ENCODE measurements at regions not wholly inside any gene's neighbourhood (a gene's known extent, or its start where the extent isn't known, plus 50 kb on each side); places are given as distances from the start of the nearest gene placed in this dataset.

DNA sequence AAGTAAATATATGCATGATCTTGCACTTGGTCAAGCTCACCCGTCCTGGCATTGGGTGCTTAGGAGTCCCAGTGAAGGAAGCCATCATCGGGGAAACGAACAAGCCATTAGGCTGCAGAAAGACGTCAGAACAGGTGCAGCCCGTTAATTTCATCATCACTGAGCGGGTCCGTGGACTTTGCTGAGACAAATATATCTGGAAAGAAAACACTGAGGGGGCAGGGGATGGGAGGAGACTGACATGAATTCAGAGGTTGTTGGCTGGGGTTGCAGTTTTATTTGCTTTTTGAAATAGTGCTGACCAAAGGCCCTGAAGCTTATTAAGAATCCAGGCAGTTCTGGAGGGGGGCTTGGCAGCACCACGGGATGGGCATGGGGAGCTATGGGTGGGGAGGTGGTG is 207.2 kb downstream of the ENGASE start:
- Histone ChIP-seq H3K4me1 (no peaks in the 10 kb centered on the region), H3K9me3 (no peaks in the 10 kb centered on the region), H3K4me3 (no peak overlapping the region), H3K27ac (no peak overlapping the region), H3K27me3 (replicated peaks in 1 of 7) (peaks cover 0 to 76% (median 0%) of the 10 kb centered on the region in 7 donors), H3K36me3 (no peaks in the 10 kb centered on the region)
- no peak for TF ChIP-seq POLR2A (IDR thresholded peaks at IDR 0.05)
- TF ChIP-seq, protein P1, sequence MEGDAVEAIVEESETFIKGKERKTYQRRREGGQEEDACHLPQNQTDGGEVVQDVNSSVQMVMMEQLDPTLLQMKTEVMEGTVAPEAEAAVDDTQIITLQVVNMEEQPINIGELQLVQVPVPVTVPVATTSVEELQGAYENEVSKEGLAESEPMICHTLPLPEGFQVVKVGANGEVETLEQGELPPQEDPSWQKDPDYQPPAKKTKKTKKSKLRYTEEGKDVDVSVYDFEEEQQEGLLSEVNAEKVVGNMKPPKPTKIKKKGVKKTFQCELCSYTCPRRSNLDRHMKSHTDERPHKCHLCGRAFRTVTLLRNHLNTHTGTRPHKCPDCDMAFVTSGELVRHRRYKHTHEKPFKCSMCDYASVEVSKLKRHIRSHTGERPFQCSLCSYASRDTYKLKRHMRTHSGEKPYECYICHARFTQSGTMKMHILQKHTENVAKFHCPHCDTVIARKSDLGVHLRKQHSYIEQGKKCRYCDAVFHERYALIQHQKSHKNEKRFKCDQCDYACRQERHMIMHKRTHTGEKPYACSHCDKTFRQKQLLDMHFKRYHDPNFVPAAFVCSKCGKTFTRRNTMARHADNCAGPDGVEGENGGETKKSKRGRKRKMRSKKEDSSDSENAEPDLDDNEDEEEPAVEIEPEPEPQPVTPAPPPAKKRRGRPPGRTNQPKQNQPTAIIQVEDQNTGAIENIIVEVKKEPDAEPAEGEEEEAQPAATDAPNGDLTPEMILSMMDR (IDR thresholded peaks at IDR 0.05 in 8 of 11, conservative IDR thresholded peaks at IDR 0.05 in 3 of 11), result no peak
- 50 to 63% (median 60%) methylated on average over 8 of the region's 8 CpGs for WGBS, 5 donors
- no peak for DNase-seq
- intact Hi-C loops (cut with DNase I; ENCODE audit: low total_unique reads), result no loop called here

DNA sequence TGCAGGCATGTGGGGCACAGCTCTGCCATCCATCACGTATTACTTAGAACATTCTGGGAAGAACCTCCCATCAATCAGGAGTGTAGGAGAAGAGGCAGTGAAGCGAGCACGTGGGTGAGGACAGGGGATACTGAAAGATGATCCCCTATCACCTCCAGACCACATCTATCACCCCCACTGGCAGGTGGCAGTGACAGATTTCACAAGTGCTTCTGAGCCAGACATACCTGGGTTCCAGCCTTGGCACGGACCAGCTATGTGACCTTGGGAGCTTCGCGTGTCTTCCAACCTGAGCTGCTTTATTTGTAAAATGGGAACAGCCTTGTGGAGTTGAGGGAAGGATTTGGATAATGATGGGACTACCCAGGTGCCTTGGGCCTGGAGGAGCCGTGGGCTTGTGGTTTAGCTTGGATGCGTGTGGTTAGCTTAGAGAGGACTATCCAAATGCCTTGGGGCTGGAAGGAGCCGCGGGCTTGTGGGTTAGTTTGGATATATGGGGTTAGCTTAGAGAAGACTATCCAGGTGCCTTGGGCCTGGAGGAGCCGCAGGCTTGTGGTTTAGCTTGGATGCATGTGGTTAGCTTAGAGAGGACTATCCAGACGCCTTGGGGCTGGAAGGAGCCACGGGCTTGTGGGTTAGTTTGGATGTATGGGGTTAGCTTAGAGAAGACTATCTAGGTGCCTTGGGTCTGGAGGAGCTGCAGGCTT is 206.4 kb downstream of the ENGASE start:
- Histone ChIP-seq H3K4me1 (no peaks in the 10 kb centered on the region), H3K27me3 (replicated peaks in 1 of 7) (peaks cover 0 to 70% (median 0%) of the 10 kb centered on the region in 7 donors), H3K4me3 (no peak overlapping the region), H3K36me3 (no peaks in the 10 kb centered on the region), H3K9me3 (no peaks in the 10 kb centered on the region), H3K27ac (no peak overlapping the region)
- TF ChIP-seq POLR2AphosphoS5 (IDR thresholded peaks at IDR 0.05), result no peak
- TF ChIP-seq POLR2A (IDR thresholded peaks at IDR 0.05), result no peak
- TF ChIP-seq, protein P1 (IDR thresholded peaks at IDR 0.05 in 8 of 11, conservative IDR thresholded peaks at IDR 0.05 in 3 of 11), result no peak
- WGBS, 5 donors, result 54 to 72% (median 64%) methylated on average over 13 of the region's 13 CpGs
- intact Hi-C loops (cut with DNase I; ENCODE audit: low total_unique reads), result no loop called here
- no peak for DNase-seq

DNA sequence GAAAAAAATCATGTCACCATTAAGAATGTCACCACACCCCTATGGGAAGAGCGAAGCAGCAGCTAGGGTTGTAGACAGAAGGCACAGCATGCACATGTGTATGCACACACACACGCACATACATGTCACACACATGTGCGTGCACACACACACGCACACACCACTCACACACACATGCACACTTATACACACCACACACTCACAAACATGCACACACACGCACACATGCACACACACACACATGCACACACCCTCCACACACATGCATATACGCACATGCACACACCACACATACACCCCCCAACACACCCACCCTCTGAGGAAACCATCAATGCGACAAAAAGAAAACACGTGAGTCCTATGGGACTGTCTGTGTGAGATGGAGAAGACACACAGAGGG is 205.4 kb downstream of the ENGASE start:
- TF ChIP-seq, protein P1 (IDR thresholded peaks at IDR 0.05 in 8 of 11, conservative IDR thresholded peaks at IDR 0.05 in 3 of 11), result no peak
- TF ChIP-seq POLR2A (IDR thresholded peaks at IDR 0.05) (no peak), POLR2AphosphoS5 (IDR thresholded peaks at IDR 0.05) (no peak)
- WGBS, 5 donors, result 78 to 88% (median 87%) methylated on average over 8 of the region's 8 CpGs
- H3K27me3 ChIP-seq (replicated peaks in 1 of 7), result peaks cover 0 to 59% (median 0%) of the 10 kb centered on the region in 7 donors
- no peak overlapping the region for H3K27ac ChIP-seq
- no peaks in the 10 kb centered on the region for H3K4me1 ChIP-seq
- intact Hi-C loops (cut with DNase I; ENCODE audit: low total_unique reads), result no loop called here
- no peak overlapping the region for H3K4me3 ChIP-seq
- no peaks in the 10 kb centered on the region for H3K9me3 ChIP-seq
- no peaks in the 10 kb centered on the region for H3K36me3 ChIP-seq
- no peak for DNase-seq

DNA sequence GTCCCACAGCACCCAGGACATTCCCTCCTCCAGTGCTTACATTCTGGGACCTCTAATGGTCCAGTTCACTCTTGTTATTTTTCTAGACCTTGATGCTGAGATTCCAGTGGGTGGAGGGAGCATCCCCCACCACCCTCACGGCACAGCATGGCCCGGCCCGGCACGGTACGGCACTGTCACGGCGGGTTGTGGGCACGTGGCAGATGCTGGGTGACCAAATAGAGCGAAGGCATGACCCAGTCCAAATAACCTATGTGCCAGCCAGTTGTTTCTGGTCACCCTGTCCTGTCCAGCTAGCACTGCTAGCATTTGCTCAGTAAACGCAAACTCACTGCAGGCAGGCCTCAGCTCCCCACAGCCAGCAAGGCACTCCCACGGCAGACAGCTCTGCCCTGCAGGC is 204.7 kb downstream of the ENGASE start:
- Histone ChIP-seq H3K9me3 (no peaks in the 10 kb centered on the region), H3K27ac (no peak overlapping the region), H3K4me1 (no peaks in the 10 kb centered on the region), H3K27me3 (replicated peaks in 1 of 7) (peaks cover 0 to 58% (median 2%) of the 10 kb centered on the region in 7 donors), H3K36me3 (no peaks in the 10 kb centered on the region), H3K4me3 (no peak overlapping the region)
- 84 to 93% (median 87%) methylated on average over 3 to 11 of the region's 11 CpGs for WGBS, 5 donors
- intact Hi-C loops (cut with DNase I; ENCODE audit: low total_unique reads), result no loop called here
- TF ChIP-seq POLR2A (IDR thresholded peaks at IDR 0.05), result no peak
- no peak for TF ChIP-seq POLR2AphosphoS5 (IDR thresholded peaks at IDR 0.05)
- TF ChIP-seq, protein P1 (IDR thresholded peaks at IDR 0.05 in 8 of 11, conservative IDR thresholded peaks at IDR 0.05 in 3 of 11), result no peak
- no peak for DNase-seq
